HCT116 (cell line): ENCODE measurements at regions not wholly inside any gene's neighbourhood (a gene's known extent, or its start where the extent isn't known, plus 50 kb on each side); places are given as distances from the start of the nearest gene placed in this dataset.

Source experiments
- EGR1 ChIP-seq: IDR thresholded peaks from 2 replicates; pipeline ENCODE4 v1.6.1; 2012; ENCODE audit warnings: low read depth
- EZH2phosphoT487 ChIP-seq: fragments of 200-600 bp; IDR thresholded peaks from 2 replicates; pipeline ENCODE4 v1.6.1; 2018; ENCODE audit warnings: antibody characterized with exemption, borderline replicate concordance
- JUND ChIP-seq: IDR thresholded peaks from 2 replicates; pipeline ENCODE4 v1.6.1; 2012
- POLR2A ChIP-seq: IDR thresholded peaks from 2 replicates; pipeline ENCODE4 v1.7.0; 2011; ENCODE audit warnings: borderline replicate concordance; ENCODE audit not compliant: insufficient read depth, insufficient read length; ENCODE audit errors: extremely low read depth
- POLR2AphosphoS5 ChIP-seq: IDR thresholded peaks from 2 replicates; pipeline ENCODE4 v1.6.1; 2011; ENCODE audit warnings: mild to moderate bottlenecking, low read depth, low read length, moderate library complexity
- RAD21 ChIP-seq: IDR thresholded peaks from 2 replicates; pipeline ENCODE4 v1.6.1; 2012; ENCODE audit warnings: low read depth, mild to moderate bottlenecking
- ZNF274 ChIP-seq: fragments of 200-500 bp; sonication (Bioruptor generic); IDR thresholded peaks from 2 replicates; pipeline ENCODE4 v1.6.1; 2014; ENCODE audit warnings: mild to moderate bottlenecking, low read depth, low read length, inconsistent platforms
- TF ChIP-seq, protein P1 (sequence below), 3 experiments: fragments of 200-600 bp in 1 of 3; sonication (generic) in 1 of 3; IDR thresholded peaks in 2 of 3; conservative IDR thresholded peaks in 1 of 3; 2 replicates each; pipeline ENCODE4 v1.5.1; 2012 to 2017; ENCODE audit warnings: low read depth in 2 of 3, low read length in 2 of 3, antibody characterized with exemption in 1 of 3, borderline replicate concordance in 1 of 3, control low read depth in 1 of 3, mild to moderate bottlenecking in 1 of 3, mixed read lengths in 1 of 3, mixed run types in 1 of 3, moderate library complexity in 1 of 3; ENCODE audit not compliant: insufficient read depth in 1 of 3
- TF ChIP-seq, protein P2 (sequence below): IDR thresholded peaks from 2 replicates; pipeline ENCODE4 v1.6.1; 2012
- TF ChIP-seq, protein P3 (sequence below): IDR thresholded peaks from 2 replicates; pipeline ENCODE4 v1.6.1; 2011; ENCODE audit warnings: mild to moderate bottlenecking, low read length, moderate library complexity; ENCODE audit not compliant: insufficient replicate concordance; ENCODE audit errors: extremely low read depth
- TF ChIP-seq, protein P4 (sequence below): IDR thresholded peaks from 2 replicates; pipeline ENCODE4 v1.6.1; 2012

DNA sequence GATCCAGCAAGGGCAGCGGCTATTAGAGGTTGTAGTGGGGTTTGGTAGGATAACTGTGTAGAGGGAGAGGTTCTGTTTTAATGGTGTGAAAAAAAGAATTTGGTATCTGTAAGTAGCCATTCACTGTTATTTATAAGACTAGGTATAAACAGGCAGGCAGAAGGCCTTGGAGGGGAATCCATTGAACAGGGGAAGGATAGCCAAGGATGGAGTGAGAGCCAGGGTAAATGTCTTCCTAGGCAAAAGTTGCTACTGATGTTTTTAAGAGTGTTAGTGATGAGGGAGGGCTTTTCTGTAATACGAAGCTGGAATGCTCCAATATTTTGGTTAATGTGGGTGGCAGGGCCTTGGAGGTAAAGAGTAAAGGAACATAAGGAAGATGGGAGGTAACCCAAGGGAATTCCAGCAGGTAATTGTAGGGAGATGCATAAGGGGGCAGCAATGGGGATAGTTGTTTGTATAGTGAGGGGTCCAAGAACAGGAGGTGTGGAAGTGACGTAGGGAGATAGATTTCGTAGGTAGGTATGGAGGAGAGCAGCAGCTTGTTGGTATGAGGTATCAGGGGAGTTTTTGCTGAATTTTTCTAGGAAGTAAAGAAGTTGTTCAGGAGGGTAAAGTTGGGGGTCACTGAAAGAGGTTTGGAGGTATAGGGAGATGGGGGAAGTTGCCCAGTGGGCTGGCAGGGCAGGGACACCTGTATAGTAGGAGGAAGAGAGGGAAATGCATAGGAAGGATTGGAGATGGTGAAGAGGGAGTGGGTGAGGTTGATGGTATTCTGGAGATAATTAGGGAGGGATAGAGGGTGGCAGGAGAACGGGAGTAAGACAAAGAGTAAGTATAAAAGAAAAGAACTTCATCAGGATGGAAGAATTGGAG is 752.4 kb upstream of the ADGRB3 start:
- TF ChIP-seq, protein P1, sequence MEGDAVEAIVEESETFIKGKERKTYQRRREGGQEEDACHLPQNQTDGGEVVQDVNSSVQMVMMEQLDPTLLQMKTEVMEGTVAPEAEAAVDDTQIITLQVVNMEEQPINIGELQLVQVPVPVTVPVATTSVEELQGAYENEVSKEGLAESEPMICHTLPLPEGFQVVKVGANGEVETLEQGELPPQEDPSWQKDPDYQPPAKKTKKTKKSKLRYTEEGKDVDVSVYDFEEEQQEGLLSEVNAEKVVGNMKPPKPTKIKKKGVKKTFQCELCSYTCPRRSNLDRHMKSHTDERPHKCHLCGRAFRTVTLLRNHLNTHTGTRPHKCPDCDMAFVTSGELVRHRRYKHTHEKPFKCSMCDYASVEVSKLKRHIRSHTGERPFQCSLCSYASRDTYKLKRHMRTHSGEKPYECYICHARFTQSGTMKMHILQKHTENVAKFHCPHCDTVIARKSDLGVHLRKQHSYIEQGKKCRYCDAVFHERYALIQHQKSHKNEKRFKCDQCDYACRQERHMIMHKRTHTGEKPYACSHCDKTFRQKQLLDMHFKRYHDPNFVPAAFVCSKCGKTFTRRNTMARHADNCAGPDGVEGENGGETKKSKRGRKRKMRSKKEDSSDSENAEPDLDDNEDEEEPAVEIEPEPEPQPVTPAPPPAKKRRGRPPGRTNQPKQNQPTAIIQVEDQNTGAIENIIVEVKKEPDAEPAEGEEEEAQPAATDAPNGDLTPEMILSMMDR (IDR thresholded peaks at IDR 0.05 in 2 of 3, conservative IDR thresholded peaks at IDR 0.05 in 1 of 3; ENCODE audit: borderline replicate concordance in 1 of 3, insufficient read depth in 1 of 3, low read depth in 2 of 3, low read length in 2 of 3): no peak
- TF ChIP-seq POLR2A: no peak
- TF ChIP-seq EZH2phosphoT487: no peak
- TF ChIP-seq JUND: no peak
- no peak for TF ChIP-seq ZNF274
- no peak for TF ChIP-seq POLR2AphosphoS5
- TF ChIP-seq EGR1: no peak
- TF ChIP-seq RAD21: no peak
- TF ChIP-seq, protein P2, sequence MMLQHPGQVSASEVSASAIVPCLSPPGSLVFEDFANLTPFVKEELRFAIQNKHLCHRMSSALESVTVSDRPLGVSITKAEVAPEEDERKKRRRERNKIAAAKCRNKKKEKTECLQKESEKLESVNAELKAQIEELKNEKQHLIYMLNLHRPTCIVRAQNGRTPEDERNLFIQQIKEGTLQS: no peak
- TF ChIP-seq, protein P3, sequence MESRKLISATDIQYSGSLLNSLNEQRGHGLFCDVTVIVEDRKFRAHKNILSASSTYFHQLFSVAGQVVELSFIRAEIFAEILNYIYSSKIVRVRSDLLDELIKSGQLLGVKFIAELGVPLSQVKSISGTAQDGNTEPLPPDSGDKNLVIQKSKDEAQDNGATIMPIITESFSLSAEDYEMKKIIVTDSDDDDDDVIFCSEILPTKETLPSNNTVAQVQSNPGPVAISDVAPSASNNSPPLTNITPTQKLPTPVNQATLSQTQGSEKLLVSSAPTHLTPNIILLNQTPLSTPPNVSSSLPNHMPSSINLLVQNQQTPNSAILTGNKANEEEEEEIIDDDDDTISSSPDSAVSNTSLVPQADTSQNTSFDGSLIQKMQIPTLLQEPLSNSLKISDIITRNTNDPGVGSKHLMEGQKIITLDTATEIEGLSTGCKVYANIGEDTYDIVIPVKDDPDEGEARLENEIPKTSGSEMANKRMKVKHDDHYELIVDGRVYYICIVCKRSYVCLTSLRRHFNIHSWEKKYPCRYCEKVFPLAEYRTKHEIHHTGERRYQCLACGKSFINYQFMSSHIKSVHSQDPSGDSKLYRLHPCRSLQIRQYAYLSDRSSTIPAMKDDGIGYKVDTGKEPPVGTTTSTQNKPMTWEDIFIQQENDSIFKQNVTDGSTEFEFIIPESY: no peak
- TF ChIP-seq, protein P4, sequence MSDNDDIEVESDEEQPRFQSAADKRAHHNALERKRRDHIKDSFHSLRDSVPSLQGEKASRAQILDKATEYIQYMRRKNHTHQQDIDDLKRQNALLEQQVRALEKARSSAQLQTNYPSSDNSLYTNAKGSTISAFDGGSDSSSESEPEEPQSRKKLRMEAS: no peak
